ENCODE measurements at regions not wholly inside any gene's neighbourhood (a gene's known extent, or its start where the extent isn't known, plus 50 kb on each side); places are given as distances from the start of the nearest gene placed in this dataset.

DNA sequence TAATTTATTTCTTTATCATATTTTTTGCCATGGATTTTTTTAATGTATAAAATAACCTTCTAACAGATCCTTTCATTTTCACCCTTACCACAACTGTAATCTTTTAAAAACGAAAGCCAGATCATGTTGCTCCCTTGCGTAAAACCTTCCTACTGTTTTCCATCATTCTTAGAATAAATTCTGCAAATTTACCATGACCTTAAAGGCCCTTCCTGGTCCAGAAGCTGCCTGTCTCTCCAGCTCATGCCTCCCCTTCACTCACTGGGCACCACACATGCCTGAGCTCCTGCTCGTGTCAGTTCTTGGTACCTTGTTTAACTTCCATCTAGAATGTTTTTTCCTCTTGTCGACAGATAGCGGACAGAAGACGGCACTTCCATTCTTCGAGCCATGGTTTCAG is 245.0 kb upstream of the CDH5 start:
- 56% methylated on average over 7 of the region's 7 CpGs for WGBS (ENCODE audit: low lambda C conversion rate)
- DNase-seq (ENCODE audit: low spot score) = no peak
- H3K4me1 ChIP-seq (ENCODE audit: insufficient read depth, low read length) = no peaks in the 10 kb centered on the region
- H3K36me3 ChIP-seq (replicated peaks in 1 of 2; ENCODE audit: control insufficient read depth in 1 of 2, insufficient read depth in 2 of 2, low read length in 2 of 2) = no peaks in the 10 kb centered on the region
- no peak overlapping the region for H2AFZ ChIP-seq (ENCODE audit: low read length)
- CTCF ChIA-PET (ENCODE audit: low intra/inter-chr PET ratio, low total read pairs) = no interaction called here
- H4K20me1 ChIP-seq (ENCODE audit: insufficient read depth, low read length) = no peaks in the 10 kb centered on the region
- no peak overlapping the region for H3K4me3 ChIP-seq (replicated peaks in 1 of 3; ENCODE audit: insufficient read depth in 1 of 3, low read depth in 2 of 3, low read length in 3 of 3)
- POLR2A ChIA-PET = no interaction called here
- no peak overlapping the region for H3K4me2 ChIP-seq (ENCODE audit: low read depth, low read length)
- no peak for FAIRE-seq
- intact Hi-C loops (cut with micrococcal nuclease; ENCODE audit: unreplicated experiment) (no loop called here), in situ Hi-C loops (cut with HindIII; ENCODE audit: extremely low pct_ligation_motif_present, low pct_unique_long_range_greater_than_20kb) (no loop called here)
- no peak for TF ChIP-seq HNRNPL (IDR thresholded peaks at IDR 0.05; ENCODE audit: low read depth, low read length)
- TF ChIP-seq ZNF749 (CRISPR knock-in tag; IDR thresholded peaks at IDR 0.05; ENCODE audit: borderline replicate concordance) = no peak
- TF ChIP-seq SNAI1 (CRISPR knock-in tag; IDR thresholded peaks at IDR 0.05; ENCODE audit: borderline replicate concordance) = no peak
- no peak for TF ChIP-seq HOXA7 (CRISPR knock-in tag; IDR thresholded peaks at IDR 0.05)
- no peak for TF ChIP-seq NCOA1 (CRISPR knock-in tag; IDR thresholded peaks at IDR 0.05)
- no peak for TF ChIP-seq SKI (IDR thresholded peaks at IDR 0.05; ENCODE audit: partially characterized antibody)
- H3K9ac ChIP-seq (ENCODE audit: insufficient read depth, low read depth, low read length) = no peak overlapping the region
- no peaks in the 10 kb centered on the region for H3K9me3 ChIP-seq (ENCODE audit: low read length)
- H3K27ac ChIP-seq (ENCODE audit: extremely low read length, insufficient read depth, low read length) = no peak overlapping the region
- H3K79me2 ChIP-seq (ENCODE audit: insufficient read depth, low read length) = no peaks in the 10 kb centered on the region
- ATAC-seq = no peak
- no TSS peak for BruUV-seq (replicated peaks)
- peaks cover 0 to 7% of the 10 kb centered on the region in 2 experiments; a peak in 2 of 5 replicates for H3K27me3 ChIP-seq (ENCODE audit: control insufficient read depth in 1 of 2, insufficient read depth in 2 of 2, low read length in 2 of 2)

DNA sequence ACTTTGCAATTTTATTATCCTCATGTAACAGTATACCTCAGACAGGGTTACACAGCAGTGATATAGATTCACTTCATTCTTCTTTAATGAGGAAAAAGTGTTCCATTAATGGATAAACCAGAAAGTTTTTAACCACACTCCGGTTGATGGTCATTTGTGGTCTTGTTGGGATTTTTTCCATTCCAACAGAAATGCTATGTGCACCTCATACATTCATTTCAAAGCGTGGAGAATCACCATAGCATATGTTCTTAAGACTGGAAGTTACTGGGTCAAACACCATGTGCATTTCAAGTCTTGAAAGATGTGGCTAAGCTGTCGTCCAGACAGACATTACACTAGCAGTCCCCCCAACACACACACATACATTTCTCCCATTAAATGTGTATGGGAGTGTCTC is 245.8 kb upstream of the CDH5 start:
- WGBS (ENCODE audit: low lambda C conversion rate) = 0% methylated on average over 3 of the region's 3 CpGs
- Histone ChIP-seq H3K4me3 (replicated peaks in 1 of 3; ENCODE audit: insufficient read depth in 1 of 3, low read depth in 2 of 3, low read length in 3 of 3) (no peak overlapping the region), H3K4me1 (ENCODE audit: insufficient read depth, low read length) (no peaks in the 10 kb centered on the region), H3K9me3 (ENCODE audit: low read length) (no peaks in the 10 kb centered on the region), H3K36me3 (replicated peaks in 1 of 2; ENCODE audit: control insufficient read depth in 1 of 2, insufficient read depth in 2 of 2, low read length in 2 of 2) (no peaks in the 10 kb centered on the region), H4K20me1 (ENCODE audit: insufficient read depth, low read length) (no peaks in the 10 kb centered on the region), H3K9ac (ENCODE audit: insufficient read depth, low read depth, low read length) (no peak overlapping the region), H2AFZ (ENCODE audit: low read length) (no peak overlapping the region), H3K27ac (ENCODE audit: extremely low read length, insufficient read depth, low read length) (no peak overlapping the region), H3K79me2 (ENCODE audit: insufficient read depth, low read length) (no peaks in the 10 kb centered on the region), H3K27me3 (ENCODE audit: control insufficient read depth in 1 of 2, insufficient read depth in 2 of 2, low read length in 2 of 2) (peaks cover 0 to 4% of the 10 kb centered on the region in 2 experiments; a peak in 2 of 5 replicates), H3K4me2 (ENCODE audit: low read depth, low read length) (no peak overlapping the region)
- no peak for DNase-seq (ENCODE audit: low spot score)
- ChIA-PET CTCF (ENCODE audit: low intra/inter-chr PET ratio, low total read pairs) (no interaction called here), POLR2A (no interaction called here)
- no peak for ATAC-seq
- TF ChIP-seq ZNF563 (CRISPR knock-in tag; IDR thresholded peaks at IDR 0.05) = no peak
- TF ChIP-seq ZNF577 (CRISPR knock-in tag; IDR thresholded peaks at IDR 0.05; ENCODE audit: borderline replicate concordance, low read depth) = no peak
- no peak for TF ChIP-seq POLR2AphosphoS2 (IDR thresholded peaks at IDR 0.05; ENCODE audit: low read depth, low read length)
- TF ChIP-seq ZNF382 (CRISPR knock-in tag; IDR thresholded peaks at IDR 0.05; ENCODE audit: borderline replicate concordance) = no peak
- TF ChIP-seq ZNF367 (CRISPR knock-in tag; IDR thresholded peaks at IDR 0.05; ENCODE audit: borderline replicate concordance) = no peak
- no peak for TF ChIP-seq KDM2A (CRISPR knock-in tag; IDR thresholded peaks at IDR 0.05; ENCODE audit: borderline replicate concordance, low read depth)
- no peak for TF ChIP-seq PHF5A (CRISPR knock-in tag; IDR thresholded peaks at IDR 0.05; ENCODE audit: low read depth, unreplicated experiment)
- no peak for TF ChIP-seq NAIF1 (CRISPR knock-in tag; IDR thresholded peaks at IDR 0.05; ENCODE audit: borderline replicate concordance)
- TF ChIP-seq PHF21A (CRISPR knock-in tag; IDR thresholded peaks at IDR 0.05) = no peak
- in situ Hi-C loops (cut with HindIII; ENCODE audit: extremely low pct_ligation_motif_present, low pct_unique_long_range_greater_than_20kb) (no loop called here), intact Hi-C loops (cut with micrococcal nuclease; ENCODE audit: unreplicated experiment) (no loop called here)
- no peak for FAIRE-seq
- no TSS peak for BruUV-seq (replicated peaks)
